ENCODE measurements at regions not wholly inside any gene's neighbourhood (a gene's known extent, or its start where the extent isn't known, plus 50 kb on each side); places are given as distances from the start of the nearest gene placed in this dataset.

DNA sequence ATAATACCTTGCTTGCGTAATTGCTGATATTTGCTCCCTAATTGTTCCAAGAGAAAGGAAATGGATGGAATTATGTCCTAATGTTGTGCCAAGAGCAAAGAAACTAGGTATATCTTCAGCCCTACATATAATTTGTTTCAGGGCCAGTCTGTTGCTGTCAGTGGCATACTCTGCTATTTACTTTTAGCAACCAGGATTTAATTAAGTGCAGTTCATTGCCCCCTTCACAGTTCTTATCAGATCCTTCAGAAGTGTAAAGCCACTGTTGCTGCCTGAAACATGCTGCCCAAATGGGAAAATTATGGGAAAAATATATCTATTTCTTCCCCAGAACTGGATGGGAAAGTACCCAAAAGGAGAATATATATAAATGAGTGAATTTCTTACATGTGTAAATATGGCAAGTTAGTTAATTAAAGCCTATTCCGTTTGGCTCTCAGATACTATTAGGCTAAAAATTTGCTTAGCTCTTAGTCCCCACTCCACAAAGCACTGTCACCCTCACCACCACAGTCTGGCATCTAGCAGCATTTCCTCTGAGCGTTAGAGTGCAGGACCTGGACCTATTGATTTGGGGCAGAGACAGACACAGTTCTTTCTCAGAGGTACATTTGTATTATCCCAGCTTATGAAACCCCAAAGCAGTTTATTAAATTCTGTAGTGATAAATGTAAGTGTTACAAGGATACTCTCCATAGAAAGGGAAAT, 72.8 kb upstream of the DTNA start:
- no peak for DNase-seq
- H3K4me1 Mint-ChIP-seq (ENCODE audit: low read depth, unreplicated experiment): no peaks in the 10 kb centered on the region
- no TSS peak for BruUV-seq (replicated peaks)
- TF ChIP-seq, protein P1, sequence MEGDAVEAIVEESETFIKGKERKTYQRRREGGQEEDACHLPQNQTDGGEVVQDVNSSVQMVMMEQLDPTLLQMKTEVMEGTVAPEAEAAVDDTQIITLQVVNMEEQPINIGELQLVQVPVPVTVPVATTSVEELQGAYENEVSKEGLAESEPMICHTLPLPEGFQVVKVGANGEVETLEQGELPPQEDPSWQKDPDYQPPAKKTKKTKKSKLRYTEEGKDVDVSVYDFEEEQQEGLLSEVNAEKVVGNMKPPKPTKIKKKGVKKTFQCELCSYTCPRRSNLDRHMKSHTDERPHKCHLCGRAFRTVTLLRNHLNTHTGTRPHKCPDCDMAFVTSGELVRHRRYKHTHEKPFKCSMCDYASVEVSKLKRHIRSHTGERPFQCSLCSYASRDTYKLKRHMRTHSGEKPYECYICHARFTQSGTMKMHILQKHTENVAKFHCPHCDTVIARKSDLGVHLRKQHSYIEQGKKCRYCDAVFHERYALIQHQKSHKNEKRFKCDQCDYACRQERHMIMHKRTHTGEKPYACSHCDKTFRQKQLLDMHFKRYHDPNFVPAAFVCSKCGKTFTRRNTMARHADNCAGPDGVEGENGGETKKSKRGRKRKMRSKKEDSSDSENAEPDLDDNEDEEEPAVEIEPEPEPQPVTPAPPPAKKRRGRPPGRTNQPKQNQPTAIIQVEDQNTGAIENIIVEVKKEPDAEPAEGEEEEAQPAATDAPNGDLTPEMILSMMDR (IDR thresholded peaks at IDR 0.05; ENCODE audit: unreplicated experiment): no peak
- no peak overlapping the region for H3K4me3 Mint-ChIP-seq (ENCODE audit: low read depth, unreplicated experiment)
- no peaks in the 10 kb centered on the region for H3K9me3 Mint-ChIP-seq (ENCODE audit: low read depth, unreplicated experiment)
- intact Hi-C loops (cut with micrococcal nuclease; ENCODE audit: unreplicated experiment): no loop called here
- no peaks in the 10 kb centered on the region for H3K36me3 Mint-ChIP-seq (ENCODE audit: insufficient read depth, unreplicated experiment)
- CTCF ChIA-PET: no interaction called here
- no peaks in the 10 kb centered on the region for H3K27me3 Mint-ChIP-seq (ENCODE audit: unreplicated experiment)
- no peak overlapping the region for H3K27ac Mint-ChIP-seq (ENCODE audit: unreplicated experiment)

DNA sequence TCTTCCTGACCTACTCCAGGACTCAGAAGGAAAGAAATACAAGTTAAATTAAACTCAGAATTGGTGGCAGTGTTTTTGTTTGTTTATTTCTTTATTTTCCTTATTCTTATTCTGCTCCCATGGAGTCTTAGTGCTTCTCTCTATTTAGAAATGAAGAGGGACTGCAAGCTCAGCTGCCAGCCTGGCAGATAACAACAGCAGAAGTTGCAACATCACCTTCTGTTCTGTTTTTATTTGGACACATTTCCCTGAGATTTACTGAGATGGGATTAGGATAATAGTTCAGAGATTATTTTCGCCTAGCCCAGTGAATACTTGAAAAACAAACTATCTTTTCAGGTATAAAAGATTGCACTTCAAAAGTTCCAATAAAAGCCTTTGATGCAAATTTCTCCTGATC, 70.4 kb upstream of the DTNA start:
- intact Hi-C loops (cut with micrococcal nuclease; ENCODE audit: unreplicated experiment): no loop called here
- no TSS peak for BruUV-seq (replicated peaks)
- Mint-ChIP-seq H3K4me3 (ENCODE audit: low read depth, unreplicated experiment) (no peak overlapping the region), H3K27me3 (ENCODE audit: unreplicated experiment) (no peaks in the 10 kb centered on the region), H3K27ac (ENCODE audit: unreplicated experiment) (no peak overlapping the region), H3K36me3 (ENCODE audit: insufficient read depth, unreplicated experiment) (no peaks in the 10 kb centered on the region), H3K4me1 (ENCODE audit: low read depth, unreplicated experiment) (no peaks in the 10 kb centered on the region), H3K9me3 (ENCODE audit: low read depth, unreplicated experiment) (no peaks in the 10 kb centered on the region)
- TF ChIP-seq, protein P1 (IDR thresholded peaks at IDR 0.05; ENCODE audit: unreplicated experiment): no peak
- no peak for DNase-seq
- CTCF ChIA-PET: no interaction called here

DNA sequence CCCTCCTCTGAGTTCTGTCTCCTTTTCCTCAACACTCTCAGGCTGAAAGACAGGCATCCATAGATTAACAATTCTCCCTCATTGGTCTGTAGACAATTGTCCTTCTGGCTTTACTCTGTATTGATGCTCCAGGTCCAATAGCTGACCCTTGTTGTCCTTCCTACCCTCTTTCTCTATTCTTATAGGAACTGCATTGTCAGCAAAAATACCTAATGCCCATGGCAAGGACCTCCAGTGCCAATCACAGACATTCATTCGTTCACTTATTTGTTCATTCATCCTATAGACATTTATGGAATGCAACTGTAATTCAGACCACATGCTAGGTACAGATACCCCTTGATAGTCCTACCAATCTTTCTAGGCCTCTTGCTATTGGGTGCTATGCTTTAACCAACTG, 69.8 kb upstream of the DTNA start:
- no peak overlapping the region for H3K4me3 Mint-ChIP-seq (ENCODE audit: low read depth, unreplicated experiment)
- TF ChIP-seq, protein P1 (IDR thresholded peaks at IDR 0.05; ENCODE audit: unreplicated experiment): no peak
- H3K4me1 Mint-ChIP-seq (ENCODE audit: low read depth, unreplicated experiment): no peaks in the 10 kb centered on the region
- intact Hi-C loops (cut with micrococcal nuclease; ENCODE audit: unreplicated experiment): no loop called here
- DNase-seq: no peak
- no peak overlapping the region for H3K27ac Mint-ChIP-seq (ENCODE audit: unreplicated experiment)
- H3K27me3 Mint-ChIP-seq (ENCODE audit: unreplicated experiment): no peaks in the 10 kb centered on the region
- no peaks in the 10 kb centered on the region for H3K36me3 Mint-ChIP-seq (ENCODE audit: insufficient read depth, unreplicated experiment)
- no peaks in the 10 kb centered on the region for H3K9me3 Mint-ChIP-seq (ENCODE audit: low read depth, unreplicated experiment)
- BruUV-seq (replicated peaks): no TSS peak
- CTCF ChIA-PET: no interaction called here

DNA sequence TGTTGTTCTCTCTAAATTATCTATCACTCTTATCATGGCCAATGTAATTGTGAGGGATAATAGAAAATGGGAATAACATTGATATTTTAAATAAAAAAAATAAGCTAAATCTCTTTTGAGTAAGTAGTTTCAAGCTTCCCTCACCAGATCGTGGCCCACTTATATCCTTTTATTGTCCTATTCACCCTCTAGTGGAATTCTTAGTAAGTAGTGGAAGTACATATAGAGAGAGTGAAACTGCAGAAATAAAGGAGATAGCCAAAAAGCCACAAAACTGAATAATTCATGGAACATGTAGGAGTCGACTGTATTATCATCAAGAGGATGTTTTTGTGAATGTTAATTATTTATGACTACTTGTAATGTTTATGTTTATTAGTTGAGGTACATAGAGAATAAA, 66.1 kb upstream of the DTNA start:
- intact Hi-C loops (cut with micrococcal nuclease; ENCODE audit: unreplicated experiment): no loop called here
- no TSS peak for BruUV-seq (replicated peaks)

More for the DNA sequence above, 66.1 kb upstream of the DTNA start:
- Mint-ChIP-seq H3K4me1 (ENCODE audit: low read depth, unreplicated experiment) (no peaks in the 10 kb centered on the region), H3K36me3 (ENCODE audit: insufficient read depth, unreplicated experiment) (no peaks in the 10 kb centered on the region), H3K27ac (ENCODE audit: unreplicated experiment) (no peak overlapping the region), H3K9me3 (ENCODE audit: low read depth, unreplicated experiment) (no peaks in the 10 kb centered on the region), H3K27me3 (ENCODE audit: unreplicated experiment) (no peaks in the 10 kb centered on the region), H3K4me3 (ENCODE audit: low read depth, unreplicated experiment) (no peak overlapping the region)
- TF ChIP-seq, protein P1 (IDR thresholded peaks at IDR 0.05; ENCODE audit: unreplicated experiment): no peak
- CTCF ChIA-PET: no interaction called here
- no peak for DNase-seq
